Transverse colon (tissue), 4 donors: ENCODE measurements at regions not wholly inside any gene's neighbourhood (a gene's known extent, or its start where the extent isn't known, plus 50 kb on each side); places are given as distances from the start of the nearest gene placed in this dataset.

Source experiments
- DNase-seq: peaks from one replicate; pipeline ENCODE4 v3.0.0-alpha.2; 2019
- H3K27ac ChIP-seq, 4 donors: fragments of 200-600 bp; sonication (generic); 2 replicates each; pipeline ENCODE4 v1.5.1; 2016 to 2018; ENCODE audit warnings: inconsistent platforms in 4 of 4
- H3K27me3 ChIP-seq: fragments of 200-600 bp; sonication (generic); 2 replicates; pipeline ENCODE4 v1.5.1; 2017; ENCODE audit warnings: inconsistent platforms
- H3K36me3 ChIP-seq, 4 donors: fragments of 200-600 bp; sonication (generic); 2 replicates each; pipeline ENCODE4 v1.5.1; 2017 to 2019; ENCODE audit warnings: inconsistent platforms in 4 of 4
- H3K4me1 ChIP-seq, 4 donors: fragments of 200-600 bp; sonication (generic); 2 replicates each; pipeline ENCODE4 v1.5.1; 2017 to 2020; ENCODE audit warnings: inconsistent platforms in 4 of 4
- H3K4me3 ChIP-seq, 4 donors: fragments of 200-600 bp; sonication (generic); 1 replicate in 1 of 4; 2 replicates in 3 of 4; pipeline versions ENCODE4 v1.5.1 to v1.6.1; 2017 to 2019; ENCODE audit warnings: inconsistent platforms in 4 of 4
- H3K9me3 ChIP-seq, 2 donors: fragments of 200-600 bp; sonication (generic); 2 replicates each; pipeline ENCODE4 v1.5.1; 2017 to 2019; ENCODE audit warnings: inconsistent platforms in 2 of 2
- EP300 ChIP-seq: sonication (generic); formaldehyde crosslinking; IDR thresholded peaks from one replicate; pipeline ENCODE4 v1.6.1; 2017; ENCODE audit warnings: antibody characterized with exemption, low read depth
- POLR2A ChIP-seq: fragments of 450-650 bp; IDR thresholded peaks from one replicate; pipeline ENCODE4 v1.6.1; 2016; ENCODE audit warnings: antibody characterized with exemption, mild to moderate bottlenecking, moderate library complexity
- POLR2AphosphoS5 ChIP-seq, 3 donors: sonication (generic); formaldehyde crosslinking; IDR thresholded peaks; one replicate each; pipeline ENCODE4 v1.6.1; 2016; ENCODE audit warnings: antibody characterized with exemption in 3 of 3
- WGBS, 2 donors: methylation state at CpG; one replicate each; pipeline ENCODE4 v1.1.5; 2018; ENCODE audit warnings: low coverage in 1 of 2; 5-methylcytosine and 5-hydroxymethylcytosine counted together
- in situ Hi-C, 4 donors: fragments of 200-750 bp; cut with MboI; loops; one replicate each; pipeline versions ENCODE4 v1.15.0 to v1.15.1; 2017; ENCODE audit warnings: low sequenced_read_pairs in 3 of 4, low pct_ligation_motif_present in 1 of 4, low pct_unique_long_range_greater_than_20kb in 1 of 4
- intact Hi-C: fragments of 100-400 bp; cut with DNase I; formaldehyde crosslinking; loops from one replicate; pipeline ENCODE4 v1.15.1; 2023; ENCODE audit warnings: low total_unique reads
- TF ChIP-seq, protein P1 (sequence below), 5 experiments: fragments of 200-600 bp in 3 of 5; fragments of 450-650 bp in 2 of 5; sonication (generic) in 3 of 5; IDR thresholded peaks; 1 replicate in 2 of 5; 2 replicates in 3 of 5; pipeline ENCODE4 v1.5.1; 2016 to 2017; ENCODE audit warnings: antibody characterized with exemption in 5 of 5, inconsistent platforms in 3 of 5, mild to moderate bottlenecking in 2 of 5, moderate library complexity in 1 of 5

DNA sequence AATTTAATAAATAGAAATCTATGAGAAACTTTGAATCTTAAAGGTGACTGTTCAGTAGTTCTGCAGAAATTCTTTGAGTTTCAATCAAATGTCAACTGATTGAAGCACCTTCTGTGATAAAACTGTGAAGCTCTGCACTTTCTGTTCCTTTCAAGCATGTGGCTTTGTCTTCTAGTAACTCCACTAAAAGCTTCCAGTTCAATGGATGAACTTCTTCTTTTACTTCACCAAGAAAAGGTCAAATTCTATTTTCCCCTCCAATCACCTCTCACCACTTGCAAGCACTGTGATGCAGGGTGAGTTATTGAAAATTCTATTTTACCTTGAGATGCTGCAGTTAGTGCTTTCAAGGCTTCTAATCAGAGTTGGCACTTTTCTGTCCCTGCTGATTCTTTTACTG, 515.3 kb upstream of the B3GALT2 start:
- intact Hi-C loops, result no loop called here
- Histone ChIP-seq H3K27ac (no peak overlapping the region), H3K4me1 (peaks cover 0 to 17% (median 4%) of the 10 kb centered on the region in 4 donors), H3K27me3 (no peaks in the 10 kb centered on the region), H3K9me3 (no peaks in the 10 kb centered on the region), H3K36me3 (no peaks in the 10 kb centered on the region), H3K4me3 (no peak overlapping the region)
- TF ChIP-seq, protein P1, sequence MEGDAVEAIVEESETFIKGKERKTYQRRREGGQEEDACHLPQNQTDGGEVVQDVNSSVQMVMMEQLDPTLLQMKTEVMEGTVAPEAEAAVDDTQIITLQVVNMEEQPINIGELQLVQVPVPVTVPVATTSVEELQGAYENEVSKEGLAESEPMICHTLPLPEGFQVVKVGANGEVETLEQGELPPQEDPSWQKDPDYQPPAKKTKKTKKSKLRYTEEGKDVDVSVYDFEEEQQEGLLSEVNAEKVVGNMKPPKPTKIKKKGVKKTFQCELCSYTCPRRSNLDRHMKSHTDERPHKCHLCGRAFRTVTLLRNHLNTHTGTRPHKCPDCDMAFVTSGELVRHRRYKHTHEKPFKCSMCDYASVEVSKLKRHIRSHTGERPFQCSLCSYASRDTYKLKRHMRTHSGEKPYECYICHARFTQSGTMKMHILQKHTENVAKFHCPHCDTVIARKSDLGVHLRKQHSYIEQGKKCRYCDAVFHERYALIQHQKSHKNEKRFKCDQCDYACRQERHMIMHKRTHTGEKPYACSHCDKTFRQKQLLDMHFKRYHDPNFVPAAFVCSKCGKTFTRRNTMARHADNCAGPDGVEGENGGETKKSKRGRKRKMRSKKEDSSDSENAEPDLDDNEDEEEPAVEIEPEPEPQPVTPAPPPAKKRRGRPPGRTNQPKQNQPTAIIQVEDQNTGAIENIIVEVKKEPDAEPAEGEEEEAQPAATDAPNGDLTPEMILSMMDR (IDR thresholded peaks at IDR 0.05), result no peak
- TF ChIP-seq POLR2AphosphoS5 (IDR thresholded peaks at IDR 0.05), result no peak
- no peak for TF ChIP-seq POLR2A
- no peak for TF ChIP-seq EP300
- DNase-seq, result no peak
- in situ Hi-C loops, result no loop called here

- intact Hi-C loops, result no loop called here
- Histone ChIP-seq H3K27ac (no peak overlapping the region), H3K27me3 (no peaks in the 10 kb centered on the region), H3K4me1 (peaks cover 0 to 17% (median 4%) of the 10 kb centered on the region in 4 donors), H3K4me3 (no peak overlapping the region), H3K36me3 (no peaks in the 10 kb centered on the region), H3K9me3 (no peaks in the 10 kb centered on the region)
- TF ChIP-seq EP300 (no peak), POLR2AphosphoS5 (IDR thresholded peaks at IDR 0.05) (no peak), POLR2A (no peak)
- TF ChIP-seq, protein P1 (IDR thresholded peaks at IDR 0.05), result no peak
- 81 to 82% methylated on average over 3 of the region's 3 CpGs for WGBS, 2 donors
- no peak for DNase-seq
- in situ Hi-C loops, result no loop called here
These were observed 514.4 kb upstream of the B3GALT2 start for GRCh38 chr1:193700710-193701355.

GRCh38 chr1:193699261-193699660, 512.8 kb upstream of the B3GALT2 start:
- H3K27ac ChIP-seq, result no peak overlapping the region
- no peaks in the 10 kb centered on the region for H3K27me3 ChIP-seq
- peaks cover 0 to 12% (median 4%) of the 10 kb centered on the region in 4 donors for H3K4me1 ChIP-seq
- DNase-seq, result no peak
- no peaks in the 10 kb centered on the region for H3K9me3 ChIP-seq
- no peak for TF ChIP-seq POLR2AphosphoS5 (IDR thresholded peaks at IDR 0.05)
- no peak for TF ChIP-seq POLR2A
- TF ChIP-seq, protein P1 (IDR thresholded peaks at IDR 0.05), result no peak
- H3K4me3 ChIP-seq, result no peak overlapping the region
- in situ Hi-C loops (no loop called here), intact Hi-C loops (no loop called here)
- WGBS, 2 donors, result 80 to 89% methylated on average over 4 of the region's 4 CpGs
- H3K36me3 ChIP-seq, result no peaks in the 10 kb centered on the region

GRCh38 chr1:193697776-193698175, 511.4 kb upstream of the B3GALT2 start:
- in situ Hi-C loops, result no loop called here

More at GRCh38 chr1:193697776-193698175, 511.4 kb upstream of the B3GALT2 start:
- TF ChIP-seq EP300, result no peak
- TF ChIP-seq POLR2A, result no peak
- no peak for TF ChIP-seq POLR2AphosphoS5 (IDR thresholded peaks at IDR 0.05)
- TF ChIP-seq, protein P1 (IDR thresholded peaks at IDR 0.05), result no peak
- peaks cover 0 to under 1% (median 0%) of the 10 kb centered on the region in 4 donors for H3K4me1 ChIP-seq
- WGBS, 2 donors, result 63 to 70% methylated on average over 3 of the region's 3 CpGs
- H3K36me3 ChIP-seq, result no peaks in the 10 kb centered on the region
- no peak overlapping the region for H3K27ac ChIP-seq
- intact Hi-C loops, result no loop called here
- H3K27me3 ChIP-seq, result no peaks in the 10 kb centered on the region
- no peak overlapping the region for H3K4me3 ChIP-seq
- DNase-seq, result no peak
- no peaks in the 10 kb centered on the region for H3K9me3 ChIP-seq
